K562 (cell line): ENCODE measurements at regions not wholly inside any gene's neighbourhood (a gene's known extent, or its start where the extent isn't known, plus 50 kb on each side); places are given as distances from the start of the nearest gene placed in this dataset.

Experiments used
- AFF4 ChIP-seq: sonication (generic); formaldehyde crosslinking; IDR thresholded peaks from 2 replicates; pipeline ENCODE4 v1.8.0; 2023; ENCODE audit warnings: mild to moderate bottlenecking, missing genetic modification reagents
- CBX2 ChIP-seq: fragments of 200-600 bp; sonication (generic); IDR thresholded peaks from one replicate; pipeline ENCODE4 v1.6.1; 2012; ENCODE audit warnings: mild to moderate bottlenecking, low read length, inconsistent platforms; ENCODE audit not compliant: insufficient read depth, poor library complexity, severe bottlenecking
- CXXC5 ChIP-seq: fragments of 250-450 bp; sonication (Bioruptor Pico); IDR thresholded peaks from 2 replicates; pipeline ENCODE4 v1.8.0; 2022; ENCODE audit warnings: inconsistent platforms, mild to moderate bottlenecking, moderate library complexity
- FOXA1 ChIP-seq: fragments of 450-650 bp; IDR thresholded peaks from 2 replicates; pipeline ENCODE4 v1.6.1; 2016; ENCODE audit warnings: mild to moderate bottlenecking, borderline replicate concordance
- GATAD2A ChIP-seq: fragments of 450-650 bp; IDR thresholded peaks from 2 replicates; pipeline ENCODE4 v1.6.1; 2017
- HSF4 ChIP-seq: fragments of 250-450 bp; sonication (Bioruptor Pico); IDR thresholded peaks from 2 replicates; pipeline ENCODE4 v2.1.2; 2022; ENCODE audit warnings: mild to moderate bottlenecking, moderate library complexity, borderline replicate concordance
- RAD51 ChIP-seq: fragments of 450-650 bp; IDR thresholded peaks from 2 replicates; pipeline ENCODE4 v1.7.1; 2016; ENCODE audit warnings: low read depth, mild to moderate bottlenecking, borderline replicate concordance

- TF ChIP-seq RAD51 (no peak), FOXA1 (no peak), CXXC5 (CRISPR knock-in tag) (no peak), HSF4 (CRISPR knock-in tag) (no peak), CBX2 (no peak), AFF4 (CRISPR knock-in tag) (no peak), GATAD2A (no peak)
- TF ChIP-seq, all 486 proteins: peak for 0
Observed at GRCh38 chr10:130742941-130743675, 568.4 kb downstream of the TCERG1L start (continued).
